ENCODE measurements at regions not wholly inside any gene's neighbourhood (a gene's known extent, or its start where the extent isn't known, plus 50 kb on each side); places are given as distances from the start of the nearest gene placed in this dataset.

DNA sequence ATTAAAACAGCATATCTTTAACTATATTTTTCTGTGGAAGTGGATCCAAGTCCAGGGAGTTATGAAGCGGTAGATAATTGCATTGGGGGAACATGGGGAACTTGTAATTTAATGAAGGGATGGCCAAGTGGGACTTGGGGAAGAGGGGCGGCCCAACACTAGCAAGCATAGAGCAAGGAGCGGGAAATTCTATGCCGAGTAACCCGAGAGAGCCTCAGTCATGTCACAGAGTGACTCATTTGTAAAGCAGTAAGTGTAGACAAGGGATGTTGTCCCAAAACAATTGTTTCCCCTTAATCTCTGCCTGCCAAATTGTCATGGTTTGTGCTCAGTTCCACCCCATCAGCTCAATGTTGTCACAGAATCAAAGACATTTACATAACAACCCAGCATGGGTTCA, 620.1 kb downstream of the AJAP1 start:
- no peak for TF ChIP-seq CTCF (IDR thresholded peaks at IDR 0.05)
- TF ChIP-seq POLR2A (IDR thresholded peaks at IDR 0.05): no peak

Measured in heart left ventricle (tissue), 13 donors.